ENCODE measurements at regions not wholly inside any gene's neighbourhood (a gene's known extent, or its start where the extent isn't known, plus 50 kb on each side); places are given as distances from the start of the nearest gene placed in this dataset.

- no peak for DNase-seq (ENCODE audit: low read depth)
Observed at GRCh38 chr4:22336822-22337221, 179.0 kb downstream of the ADGRA3 start.

- no peak for DNase-seq (ENCODE audit: low read depth)
Observed at GRCh38 chr4:22334155-22334554, 181.7 kb downstream of the ADGRA3 start.

DNA sequence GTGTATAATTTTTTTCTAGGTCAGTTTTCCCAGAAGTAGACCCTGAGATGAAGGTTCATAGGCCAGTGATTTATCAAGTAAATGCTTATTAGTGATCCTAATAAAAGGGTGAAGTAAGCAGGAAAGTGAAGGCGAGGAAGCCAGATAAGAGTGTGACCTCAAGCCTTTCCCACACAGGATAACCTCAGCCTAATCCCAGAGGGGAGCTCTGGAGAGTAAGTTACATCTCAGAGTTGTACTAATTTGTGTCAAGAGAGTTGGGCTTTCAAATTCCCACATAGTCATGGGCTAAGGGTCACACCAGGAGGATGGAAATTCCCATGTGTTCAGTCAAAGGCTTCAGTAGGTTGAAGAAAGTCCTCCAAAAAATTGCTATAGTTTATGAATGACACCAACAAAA lies 191.4 kb downstream of the ADGRA3 start:
- no peak for DNase-seq (ENCODE audit: low read depth)

DNA sequence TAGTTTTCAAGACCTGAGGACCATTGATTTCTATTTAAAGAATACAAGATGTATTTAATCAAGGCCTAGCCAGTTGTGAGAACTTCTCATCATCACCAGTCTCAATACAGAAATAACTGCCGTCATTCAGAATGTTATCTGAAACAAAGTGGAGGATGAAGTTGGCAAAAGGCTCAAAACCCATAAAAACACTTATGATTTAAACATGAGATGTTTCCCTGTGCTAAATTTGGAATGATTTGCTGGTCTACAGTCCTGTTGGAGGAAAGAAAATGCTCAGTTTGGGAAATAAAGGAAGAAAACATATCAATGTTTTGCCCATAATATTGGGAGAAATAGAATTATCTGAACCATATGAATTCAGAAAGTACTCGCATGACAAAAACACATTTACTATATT lies 192.2 kb downstream of the ADGRA3 start:
- no peak for DNase-seq (ENCODE audit: low read depth)

GRCh38 chr4:22322996-22323395 lies 192.9 kb downstream of the ADGRA3 start:
- DNase-seq (ENCODE audit: low read depth), result no peak

GRCh38 chr4:22315628-22316027 lies 200.2 kb downstream of the ADGRA3 start:
- peak; percentile 34 for DNase-seq (ENCODE audit: low read depth)

DNA sequence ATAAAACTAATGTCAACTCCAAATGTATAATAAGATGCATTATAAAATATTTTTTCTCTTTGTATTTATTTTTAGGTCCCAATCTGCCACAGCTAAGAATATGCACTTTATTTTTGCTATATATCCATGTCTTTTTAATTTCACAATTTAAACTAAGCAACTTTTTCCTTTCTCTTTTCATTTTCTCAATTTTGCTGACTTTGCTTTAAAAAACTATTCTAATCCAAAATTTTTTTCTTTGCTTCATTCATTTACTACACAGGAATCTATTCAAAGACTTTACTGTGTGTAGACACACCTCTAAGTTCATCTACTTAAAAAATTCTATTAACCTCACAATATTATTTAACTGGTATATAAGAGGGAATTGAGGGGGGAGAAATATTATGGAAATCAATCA lies 201.9 kb downstream of the ADGRA3 start:
- DNase-seq (ENCODE audit: low read depth), result no peak

- no peak for DNase-seq (ENCODE audit: low read depth)
Observed at GRCh38 chr4:22312113-22312512, 203.8 kb downstream of the ADGRA3 start.

- no peak for DNase-seq (ENCODE audit: low read depth)
Observed at GRCh38 chr4:22301253-22301652, 214.6 kb downstream of the ADGRA3 start.

GRCh38 chr4:22299678-22300077 lies 216.2 kb downstream of the ADGRA3 start:
- DNase-seq (ENCODE audit: low read depth), result no peak

DNA sequence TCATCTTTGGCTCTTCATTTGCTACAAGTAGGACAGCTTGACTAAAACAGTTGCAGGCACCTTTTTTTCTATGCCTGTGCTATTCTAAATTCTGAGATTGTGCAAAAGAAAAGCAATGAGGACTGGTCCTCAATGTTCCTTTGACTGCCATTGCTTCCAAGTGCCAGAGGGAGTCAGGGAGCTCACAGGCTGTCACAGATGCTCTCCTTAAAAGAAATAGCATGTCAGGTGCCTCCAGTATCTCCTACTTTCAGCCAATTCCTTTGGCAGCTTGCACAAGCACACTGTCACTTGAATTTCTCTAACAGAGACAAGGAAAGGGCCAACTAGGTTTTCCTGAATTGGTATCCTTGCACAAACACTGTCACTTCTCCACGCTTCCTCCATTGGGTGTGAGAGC lies 228.2 kb downstream of the ADGRA3 start:
- no peak for DNase-seq (ENCODE audit: low read depth)

DNA sequence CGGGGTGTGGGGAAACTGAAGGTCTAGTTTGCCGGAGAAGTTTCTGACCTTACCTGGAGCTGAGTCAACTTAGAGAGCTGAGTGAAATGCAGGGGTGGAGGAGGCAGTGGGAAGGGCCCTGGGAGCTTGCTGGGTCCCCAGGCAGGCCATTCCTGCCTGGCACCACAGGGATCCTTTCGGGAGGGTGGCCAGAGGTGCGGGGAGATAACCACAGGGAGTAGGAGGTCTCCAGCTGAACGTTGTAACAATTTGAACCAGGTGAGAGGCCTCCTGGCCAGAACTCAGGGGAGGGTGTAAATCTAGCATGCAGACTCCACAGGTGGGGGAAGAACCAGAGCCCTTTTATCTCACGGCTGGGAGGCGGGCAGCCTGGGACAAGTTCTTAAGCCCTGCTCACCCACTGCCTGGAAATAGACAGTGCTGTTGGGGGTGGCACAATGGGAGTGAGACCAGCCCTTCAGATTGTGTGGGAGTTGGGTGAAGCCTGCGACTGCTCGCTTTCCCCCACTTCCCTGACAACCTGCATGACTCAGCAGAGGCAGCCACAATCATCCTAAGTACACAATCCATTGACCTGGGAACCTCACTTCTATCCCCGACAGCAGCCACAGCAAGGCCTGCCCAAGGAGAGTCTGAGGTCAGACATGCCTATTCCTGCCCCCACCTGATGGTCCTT lies 247.4 kb downstream of the ADGRA3 start:
- DNase-seq (ENCODE audit: low read depth), result no peak

GRCh38 chr4:22264261-22264660 lies 251.6 kb downstream of the ADGRA3 start:
- no peak for DNase-seq (ENCODE audit: low read depth)

- no peak for DNase-seq (ENCODE audit: low read depth)
Observed at GRCh38 chr4:22253431-22253830, 262.4 kb downstream of the ADGRA3 start.

- DNase-seq (ENCODE audit: low read depth), result no peak
Observed at GRCh38 chr4:22246847-22247246, 269.0 kb downstream of the ADGRA3 start.

GRCh38 chr4:22245294-22245693 lies 270.6 kb downstream of the ADGRA3 start:
- DNase-seq (ENCODE audit: low read depth), result no peak

GRCh38 chr4:22241415-22241814 lies 274.5 kb downstream of the ADGRA3 start:
- no peak for DNase-seq (ENCODE audit: low read depth)

GRCh38 chr4:22240814-22241213 lies 275.1 kb downstream of the ADGRA3 start:
- no peak for DNase-seq (ENCODE audit: low read depth)

DNA sequence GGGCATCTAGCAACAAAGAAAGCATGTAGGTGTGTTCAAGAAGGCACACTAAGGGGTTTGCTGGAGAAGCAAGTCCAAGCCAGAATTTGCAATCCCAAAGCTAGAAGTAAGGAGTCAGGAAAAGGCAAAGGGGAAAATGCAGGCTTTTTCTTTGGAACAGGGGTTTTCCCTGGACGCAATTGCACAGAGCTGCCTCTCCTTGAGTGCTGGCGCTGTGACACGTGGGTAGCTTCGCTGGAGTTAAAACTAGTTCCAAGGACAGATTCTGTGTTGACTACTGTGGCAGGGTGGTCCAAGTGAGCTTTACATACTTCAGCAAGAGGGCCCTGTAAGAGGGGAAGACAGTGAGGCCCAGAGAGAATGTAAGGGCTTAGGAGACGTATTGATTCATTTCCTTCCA lies 277.1 kb downstream of the ADGRA3 start:
- DNase-seq (ENCODE audit: low read depth), result peak; percentile 1

DNA sequence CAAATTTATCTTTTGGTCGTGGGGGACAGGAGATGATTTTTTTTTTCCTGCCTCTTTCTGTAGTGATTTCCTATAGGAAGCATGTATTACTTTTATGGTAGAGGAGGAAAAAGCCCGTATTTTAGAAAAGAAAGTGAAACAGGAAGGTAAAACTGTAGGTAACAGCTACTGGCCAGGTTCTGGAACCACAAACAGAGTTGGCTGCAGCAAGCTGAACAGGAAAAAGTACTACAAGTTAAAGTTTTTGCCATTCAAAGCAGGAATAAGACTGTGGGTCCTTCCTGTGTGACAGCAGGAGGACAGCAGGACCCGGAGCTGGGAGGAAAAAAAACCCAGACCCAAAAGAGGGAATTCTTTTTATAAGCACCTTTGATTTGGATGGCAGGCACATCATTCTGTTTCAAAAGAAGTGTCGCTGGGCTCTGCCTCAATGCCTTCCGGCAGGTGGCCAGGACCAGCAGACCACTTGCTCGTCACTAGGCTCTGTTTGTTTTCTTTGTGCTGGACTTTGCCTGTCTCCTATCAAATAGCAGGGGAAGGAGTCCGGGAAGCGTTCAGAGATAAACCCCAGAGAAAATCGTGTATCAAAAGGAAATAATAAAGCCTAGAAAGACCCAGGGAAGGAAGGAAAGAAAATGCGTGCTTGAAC lies 277.9 kb downstream of the ADGRA3 start:
- no peak for DNase-seq (ENCODE audit: low read depth)

DNA sequence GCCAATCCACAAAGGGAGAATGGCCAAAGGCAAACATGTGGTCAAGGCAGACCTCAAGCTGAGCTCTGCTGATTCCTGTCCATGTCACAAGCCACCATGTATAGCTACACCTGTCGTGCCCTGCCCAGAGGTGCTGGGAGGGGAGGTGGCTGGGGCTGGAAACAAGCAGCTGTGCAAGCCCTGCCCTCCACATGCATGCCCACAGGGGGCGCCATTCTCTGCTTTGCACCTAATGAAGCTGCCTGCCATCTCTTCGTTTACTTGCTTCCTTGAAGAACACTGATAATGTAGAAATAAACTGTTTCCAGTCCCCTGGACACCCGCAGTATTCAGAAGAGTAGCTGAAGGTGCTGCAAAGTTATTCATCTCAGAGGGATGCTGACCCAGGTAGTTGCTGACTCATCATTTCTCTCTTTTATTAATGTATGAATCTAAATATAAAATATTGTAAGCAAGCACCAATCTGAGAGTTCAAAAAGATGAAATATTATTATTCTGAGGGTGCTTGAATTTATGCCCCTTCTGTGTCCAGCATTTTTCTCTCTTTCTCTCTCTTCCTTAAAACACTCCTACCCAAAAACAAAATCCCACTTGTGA lies 278.6 kb downstream of the ADGRA3 start:
- DNase-seq (ENCODE audit: low read depth), result no peak

DNA sequence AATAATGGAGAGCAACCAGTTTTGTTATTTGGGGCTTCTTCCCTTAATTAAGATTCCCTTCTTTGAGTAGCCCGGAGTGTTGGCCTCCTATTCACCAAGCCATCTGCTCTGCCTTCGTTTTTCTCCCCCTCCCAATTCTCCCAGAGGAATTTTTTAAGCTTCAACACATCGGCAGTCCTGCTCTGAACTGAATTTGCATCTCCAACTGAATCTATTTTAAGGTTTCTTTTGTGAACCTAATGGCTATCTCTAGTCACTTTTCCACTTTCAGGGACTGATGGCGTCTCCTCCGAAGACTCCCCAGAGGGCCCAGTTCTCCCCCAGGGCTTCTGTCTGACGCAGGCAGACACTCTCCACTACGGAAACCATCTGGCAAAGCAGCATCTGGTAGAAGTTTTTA lies 280.2 kb downstream of the ADGRA3 start:
- no peak for DNase-seq (ENCODE audit: low read depth)

DNA sequence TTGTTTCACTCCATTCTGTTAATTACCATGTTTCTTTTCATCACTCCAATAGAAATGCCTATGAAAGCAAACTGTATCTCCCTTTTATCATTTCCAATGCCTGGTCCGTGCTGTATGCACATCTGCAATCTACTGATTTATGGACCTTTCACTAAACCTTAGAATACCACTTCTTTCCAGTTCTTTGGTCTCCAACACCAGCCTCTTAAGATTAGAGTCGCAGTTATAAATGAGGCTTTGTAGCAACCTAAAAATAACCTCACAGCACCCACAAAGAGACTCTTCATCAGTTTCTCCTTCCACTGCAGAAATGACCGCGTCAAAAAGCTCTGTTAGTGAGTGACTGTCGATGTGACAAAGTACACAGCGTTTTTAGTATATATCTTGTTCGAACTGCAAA lies 282.6 kb downstream of the ADGRA3 start:
- no peak for DNase-seq (ENCODE audit: low read depth)

All from RPMI7951 (cell line).